ENCODE measurements at regions not wholly inside any gene's neighbourhood (a gene's known extent, or its start where the extent isn't known, plus 50 kb on each side); places are given as distances from the start of the nearest gene placed in this dataset.
"Not testable (repeated sequence)": the region's sequence is repeated elsewhere in the genome, so short reads cannot be mapped to it uniquely, and the experiment has no call there.

- DNase-seq: no peak
These were observed 239.1 kb upstream of the ARID2 start for GRCh38 chr12:45490232-45490881.

GRCh38 chr12:45494279-45494678, 235.2 kb upstream of the ARID2 start:
- DNase-seq: no peak

- DNase-seq: no peak
These were observed 230.9 kb upstream of the ARID2 start for GRCh38 chr12:45498645-45499044.

GRCh38 chr12:45502481-45503128, 226.9 kb upstream of the ARID2 start:
- DNase-seq: no peak

GRCh38 chr12:45503899-45504298, 225.6 kb upstream of the ARID2 start:
- DNase-seq: no peak

GRCh38 chr12:45504316-45505010, 225.0 kb upstream of the ARID2 start:
- no peak for DNase-seq

GRCh38 chr12:45509187-45509586, 220.3 kb upstream of the ARID2 start:
- DNase-seq: no peak

- no peak for DNase-seq
These were observed 219.9 kb upstream of the ARID2 start for GRCh38 chr12:45509621-45510020.

- no peak for DNase-seq
These were observed 212.1 kb upstream of the ARID2 start for GRCh38 chr12:45517381-45517780.

- DNase-seq: peak; percentile 47
These were observed 210.9 kb upstream of the ARID2 start for GRCh38 chr12:45518291-45519235.

- DNase-seq: no peak
These were observed 207.3 kb upstream of the ARID2 start for GRCh38 chr12:45522227-45522626.

GRCh38 chr12:45526823-45527222, 202.7 kb upstream of the ARID2 start:
- not testable (repeated sequence) for DNase-seq

GRCh38 chr12:45532113-45532512, 197.4 kb upstream of the ARID2 start:
- no peak for DNase-seq

GRCh38 chr12:45535610-45536180, 193.8 kb upstream of the ARID2 start:
- DNase-seq: no peak

GRCh38 chr12:45536284-45536683, 193.2 kb upstream of the ARID2 start:
- no peak for DNase-seq

- DNase-seq: no peak
These were observed 188.7 kb upstream of the ARID2 start for GRCh38 chr12:45540661-45541341.

GRCh38 chr12:45543887-45544286, 185.6 kb upstream of the ARID2 start:
- peak; percentile 60 for DNase-seq

- DNase-seq: no peak
These were observed 183.0 kb upstream of the ARID2 start for GRCh38 chr12:45546545-45546944.

GRCh38 chr12:45547132-45547531, 182.4 kb upstream of the ARID2 start:
- DNase-seq: no peak

GRCh38 chr12:45547822-45548221, 181.7 kb upstream of the ARID2 start:
- DNase-seq: no peak

GRCh38 chr12:45548426-45548825, 181.1 kb upstream of the ARID2 start:
- DNase-seq: no peak

- DNase-seq: no peak
These were observed 180.1 kb upstream of the ARID2 start for GRCh38 chr12:45549337-45549902.
